GM12865 (cell line): ENCODE measurements at regions not wholly inside any gene's neighbourhood (a gene's known extent, or its start where the extent isn't known, plus 50 kb on each side); places are given as distances from the start of the nearest gene placed in this dataset.
A peak's percentile ranks its signal among the peaks of the same experiment; 100 is the strongest.

Experiments used
- DNase-seq: peaks from one replicate; pipeline ENCODE4 v3.0.0; 2010; ENCODE audit warnings: low read depth
- H3K4me3 ChIP-seq: 2 replicates; pipeline ENCODE4 v1.5.1; 2011; ENCODE audit warnings: mild to moderate bottlenecking, low read depth, low read length, control low read depth
- TF ChIP-seq, protein P1 (sequence below): IDR thresholded peaks from 2 replicates; pipeline ENCODE4 v1.5.1; 2011; ENCODE audit warnings: low read length, control low read depth, low read depth, inconsistent platforms; ENCODE audit not compliant: insufficient read depth; ENCODE audit errors: missing control alignments

DNA sequence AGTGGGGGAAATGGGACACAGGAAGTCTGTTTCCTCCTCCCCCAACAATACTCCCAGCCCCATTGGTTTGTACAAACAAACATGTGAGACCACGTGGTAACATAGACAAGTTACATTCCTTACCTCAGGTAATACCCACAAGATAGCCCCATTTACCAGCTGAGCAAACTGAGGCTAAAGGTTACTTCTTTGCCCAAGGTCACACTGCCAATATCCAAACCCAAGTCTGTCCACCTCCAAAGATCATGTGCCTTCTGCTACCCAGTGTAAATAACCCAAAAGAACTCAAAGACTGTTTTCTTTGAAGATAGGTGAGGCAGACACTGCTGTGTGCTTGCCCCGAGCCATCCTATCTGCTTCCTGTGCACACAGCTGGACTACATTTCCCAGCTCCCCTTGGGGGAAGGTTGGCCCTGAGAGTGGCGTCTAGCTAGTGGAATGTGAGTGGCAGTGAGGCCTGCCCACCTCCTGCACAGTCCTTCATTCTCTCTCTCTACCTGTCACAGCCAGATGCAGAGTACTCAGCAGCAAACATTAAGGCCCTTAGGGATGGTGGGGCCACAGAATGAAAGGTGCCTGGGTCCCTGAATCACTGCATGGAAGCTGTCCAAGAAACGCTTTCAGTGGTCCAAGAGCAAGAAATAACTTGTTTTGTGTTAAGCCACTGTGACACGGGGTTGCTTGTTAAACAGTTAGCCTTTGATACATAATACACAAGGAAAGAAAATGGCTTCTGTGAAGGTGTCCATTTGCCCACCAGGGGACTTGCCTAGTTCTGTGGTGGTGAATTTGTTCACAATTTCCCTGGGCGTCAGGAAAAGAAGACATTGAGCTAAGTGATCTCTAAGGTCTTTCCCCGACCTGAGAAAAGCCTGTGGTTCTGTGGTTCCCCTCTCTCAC is 257.7 kb upstream of the NFE2L3 start:
- TF ChIP-seq, protein P1, sequence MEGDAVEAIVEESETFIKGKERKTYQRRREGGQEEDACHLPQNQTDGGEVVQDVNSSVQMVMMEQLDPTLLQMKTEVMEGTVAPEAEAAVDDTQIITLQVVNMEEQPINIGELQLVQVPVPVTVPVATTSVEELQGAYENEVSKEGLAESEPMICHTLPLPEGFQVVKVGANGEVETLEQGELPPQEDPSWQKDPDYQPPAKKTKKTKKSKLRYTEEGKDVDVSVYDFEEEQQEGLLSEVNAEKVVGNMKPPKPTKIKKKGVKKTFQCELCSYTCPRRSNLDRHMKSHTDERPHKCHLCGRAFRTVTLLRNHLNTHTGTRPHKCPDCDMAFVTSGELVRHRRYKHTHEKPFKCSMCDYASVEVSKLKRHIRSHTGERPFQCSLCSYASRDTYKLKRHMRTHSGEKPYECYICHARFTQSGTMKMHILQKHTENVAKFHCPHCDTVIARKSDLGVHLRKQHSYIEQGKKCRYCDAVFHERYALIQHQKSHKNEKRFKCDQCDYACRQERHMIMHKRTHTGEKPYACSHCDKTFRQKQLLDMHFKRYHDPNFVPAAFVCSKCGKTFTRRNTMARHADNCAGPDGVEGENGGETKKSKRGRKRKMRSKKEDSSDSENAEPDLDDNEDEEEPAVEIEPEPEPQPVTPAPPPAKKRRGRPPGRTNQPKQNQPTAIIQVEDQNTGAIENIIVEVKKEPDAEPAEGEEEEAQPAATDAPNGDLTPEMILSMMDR: no peak
- peak overlapping the region; percentile 13 for H3K4me3 ChIP-seq
- peak; percentile 89 for DNase-seq

DNA sequence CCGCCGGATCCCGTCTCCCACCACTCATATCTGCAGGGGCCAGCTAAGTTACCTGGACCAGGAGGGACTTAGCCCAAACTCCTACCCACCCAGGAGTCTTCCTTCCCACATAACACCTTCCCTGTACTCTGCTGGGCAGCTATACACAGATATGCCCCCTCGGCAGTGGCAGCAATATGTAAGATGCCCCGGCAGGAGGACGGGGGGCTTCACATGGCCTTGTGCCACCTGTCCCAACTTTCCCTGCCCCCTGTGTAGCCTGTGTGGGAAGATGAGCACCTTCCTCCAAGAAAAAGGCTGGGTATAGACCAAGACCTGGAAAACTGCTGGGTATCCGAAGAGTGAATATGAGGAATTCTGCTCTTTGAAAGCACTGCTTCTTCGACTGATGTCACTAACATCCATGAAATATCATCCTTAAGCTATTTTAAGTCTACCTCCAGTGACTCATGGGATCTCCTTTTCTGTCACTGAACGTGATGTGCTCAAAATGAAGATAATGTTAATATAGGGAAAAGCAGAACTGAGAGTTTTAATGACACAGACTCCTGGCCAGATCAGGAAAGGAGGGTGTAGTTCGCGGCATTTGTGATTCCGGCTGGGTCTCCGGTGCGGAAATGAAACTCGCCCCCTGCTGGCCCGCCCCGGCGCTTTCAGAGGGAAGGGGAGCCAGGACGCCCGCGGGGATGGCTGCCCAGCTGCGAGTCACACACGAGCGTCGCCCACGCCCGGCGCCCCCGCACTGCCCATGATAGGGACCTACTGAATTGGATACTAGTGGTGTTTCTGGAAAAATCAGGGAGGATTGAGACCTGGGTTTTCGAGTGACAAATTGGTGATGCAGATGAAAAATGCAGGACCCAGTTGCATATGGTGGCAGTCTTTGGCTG is 256.9 kb upstream of the NFE2L3 start:
- peak; percentile 80 for DNase-seq
- TF ChIP-seq, protein P1: peak; percentile 74
- H3K4me3 ChIP-seq: peak overlapping the region; percentile 13

DNA sequence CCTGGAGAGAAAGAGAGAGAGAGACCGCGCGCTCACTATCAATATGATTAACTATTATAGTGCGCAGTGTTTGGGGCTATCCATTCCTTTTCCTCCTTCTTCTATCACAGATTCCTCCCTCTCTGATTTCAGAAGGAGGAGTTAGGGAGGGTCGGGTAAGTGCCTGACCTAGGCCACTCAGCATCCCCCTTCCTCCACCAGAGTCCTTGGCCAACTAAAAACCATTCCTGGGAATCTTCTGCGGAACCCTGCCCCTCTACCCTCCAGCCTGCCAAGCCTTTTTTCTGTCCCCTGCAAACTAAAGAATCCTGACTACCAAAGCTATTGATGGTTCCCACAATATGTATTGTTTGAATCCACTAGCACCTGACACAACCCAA is 256.2 kb upstream of the NFE2L3 start:
- no peak for DNase-seq
- no peak overlapping the region for H3K4me3 ChIP-seq
- TF ChIP-seq, protein P1: no peak

DNA sequence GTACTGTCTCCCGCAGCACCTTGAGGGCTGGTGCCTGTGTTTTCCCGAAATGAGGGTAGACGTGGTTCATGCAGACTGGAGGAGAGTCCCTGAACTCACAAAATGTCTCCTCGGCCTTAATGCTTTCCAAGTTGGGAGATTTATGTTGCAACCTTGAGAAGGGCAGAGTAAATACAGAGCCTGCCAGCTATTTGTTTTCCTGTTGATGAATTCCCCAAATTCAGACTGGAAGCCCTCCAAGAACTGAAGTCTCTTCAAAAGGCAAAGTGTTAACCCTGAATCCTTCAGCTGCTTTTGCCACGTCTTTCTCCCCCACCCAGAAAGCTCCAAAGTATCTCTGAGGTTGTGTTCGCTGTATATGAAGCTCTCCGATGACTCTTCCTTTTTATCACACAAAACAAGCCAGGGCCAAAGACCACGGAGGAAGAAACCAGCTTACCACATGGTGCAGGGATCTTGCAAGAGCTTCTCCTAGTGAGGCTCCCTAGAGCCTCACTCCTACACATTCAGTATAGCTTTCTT is 254.7 kb upstream of the NFE2L3 start:
- H3K4me3 ChIP-seq: no peak overlapping the region
- DNase-seq: no peak
- TF ChIP-seq, protein P1: no peak

DNA sequence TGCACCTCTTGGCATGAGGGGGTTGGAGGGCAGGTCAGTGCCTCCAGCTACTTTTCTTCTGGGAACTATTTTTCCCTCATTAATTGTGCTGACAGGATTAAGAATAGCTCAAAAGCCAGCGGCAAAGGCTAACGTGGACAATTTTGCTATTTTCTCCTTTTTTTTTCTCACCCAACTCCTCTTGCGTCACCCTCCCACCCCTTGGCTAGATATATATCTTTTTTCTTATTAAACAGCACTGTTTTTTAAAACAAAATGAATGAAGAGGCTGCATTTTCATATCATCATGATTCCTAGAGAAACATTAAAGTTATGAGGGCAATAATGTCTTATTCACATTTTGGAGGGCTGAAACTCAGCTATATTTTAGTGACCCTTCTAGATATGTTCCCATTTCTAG is 251.8 kb upstream of the NFE2L3 start:
- no peak overlapping the region for H3K4me3 ChIP-seq
- DNase-seq: no peak
- TF ChIP-seq, protein P1: no peak

DNA sequence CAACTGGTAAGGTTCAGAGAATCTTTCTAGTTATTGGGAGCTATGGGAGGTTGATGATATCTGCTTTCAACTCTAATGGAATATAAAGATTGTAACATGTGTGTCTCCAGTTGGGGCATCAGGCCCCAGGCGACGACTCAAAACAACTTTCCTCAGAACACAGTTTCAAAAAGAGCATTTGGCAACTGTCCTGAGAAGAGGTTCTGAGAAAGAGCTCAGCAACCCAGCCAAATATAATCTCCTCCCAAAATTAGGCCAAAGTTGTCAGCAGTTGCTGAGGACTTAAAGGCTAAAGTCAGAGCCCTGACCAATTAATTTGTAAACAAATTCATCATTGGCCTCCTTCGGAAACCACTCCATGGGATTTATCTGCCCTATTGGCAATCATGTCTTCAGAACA is 251.1 kb upstream of the NFE2L3 start:
- no peak for DNase-seq
- TF ChIP-seq, protein P1: no peak
- no peak overlapping the region for H3K4me3 ChIP-seq
